Esophagus muscularis mucosa (tissue), 4 donors: ENCODE measurements at regions not wholly inside any gene's neighbourhood (a gene's known extent, or its start where the extent isn't known, plus 50 kb on each side); places are given as distances from the start of the nearest gene placed in this dataset.

Experiments
- DNase-seq: peaks from one replicate; pipeline ENCODE4 v3.0.0-alpha.2; 2017; ENCODE audit errors: extremely low spot score
- H3K27ac ChIP-seq, 4 donors: fragments of 200-600 bp; sonication (generic); replicated peaks in 1 of 4; 1 replicate in 3 of 4; 2 replicates in 1 of 4; pipeline ENCODE4 v1.5.1; 2016 to 2019; ENCODE audit warnings: mild to moderate bottlenecking in 1 of 4
- H3K27me3 ChIP-seq, 4 donors: fragments of 200-600 bp; sonication (generic); one replicate each; pipeline versions ENCODE4 v1.5.1 to v1.6.0; 2016 to 2019
- H3K36me3 ChIP-seq, 4 donors: fragments of 200-600 bp; sonication (generic); one replicate each; pipeline ENCODE4 v1.5.1; 2016 to 2019
- H3K4me1 ChIP-seq, 4 donors: fragments of 200-600 bp; sonication (generic); one replicate each; pipeline ENCODE4 v1.5.1; 2016 to 2019
- H3K4me3 ChIP-seq, 4 donors: fragments of 200-600 bp; sonication (generic); 1 replicate in 2 of 4; 2 replicates in 2 of 4; pipeline ENCODE4 v1.5.1; 2016 to 2019; ENCODE audit warnings: mild to moderate bottlenecking in 4 of 4, moderate library complexity in 1 of 4
- H3K9me3 ChIP-seq, 4 donors: fragments of 200-600 bp; sonication (generic); 1 replicate in 3 of 4; 2 replicates in 1 of 4; pipeline ENCODE4 v1.5.1; 2016 to 2019
- EP300 ChIP-seq: sonication (generic); formaldehyde crosslinking; IDR thresholded peaks from one replicate; pipeline ENCODE4 v1.6.1; 2017; ENCODE audit warnings: antibody characterized with exemption
- POLR2A ChIP-seq: fragments of 450-650 bp; IDR thresholded peaks from one replicate; pipeline ENCODE4 v1.6.1; 2017; ENCODE audit warnings: antibody characterized with exemption, moderate library complexity, mild to moderate bottlenecking, low read depth
- POLR2AphosphoS5 ChIP-seq, 2 donors: sonication (generic); formaldehyde crosslinking; IDR thresholded peaks; one replicate each; pipeline ENCODE4 v1.6.1; 2017; ENCODE audit warnings: antibody characterized with exemption in 2 of 2
- WGBS: methylation state at CpG from one replicate; pipeline ENCODE4 v1.1.5; 2018; 5-methylcytosine and 5-hydroxymethylcytosine counted together
- intact Hi-C: fragments of 100-400 bp; cut with DNase I; formaldehyde crosslinking; loops from one replicate; pipeline ENCODE4 v1.15.1; 2023
- TF ChIP-seq, protein P1 (sequence below), 3 experiments: fragments of 200-600 bp in 2 of 3; fragments of 450-650 bp in 1 of 3; sonication (generic) in 2 of 3; IDR thresholded peaks; one replicate each; pipeline ENCODE4 v1.5.1; 2017 to 2019; ENCODE audit warnings: antibody characterized with exemption in 3 of 3, mild to moderate bottlenecking in 2 of 3, moderate library complexity in 1 of 3

DNA sequence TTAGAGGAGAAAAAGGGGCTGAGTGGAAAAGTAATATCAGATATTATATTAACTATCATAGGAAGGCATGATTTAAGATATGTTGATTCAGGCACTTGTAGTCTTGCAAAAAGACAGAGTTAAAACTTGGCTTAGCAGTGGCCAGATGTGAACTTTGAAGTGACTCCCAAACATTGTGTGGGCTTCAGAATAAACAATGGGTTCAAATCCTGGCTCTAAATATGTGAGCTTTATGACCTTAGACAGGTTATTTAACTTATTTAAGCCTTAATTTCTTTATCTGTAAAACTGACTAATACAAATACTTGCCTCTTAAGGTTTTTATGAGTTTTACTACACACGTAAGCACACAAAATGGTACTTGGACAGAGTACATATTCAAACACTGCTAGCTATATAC lies 85.9 kb downstream of the TNFSF18 start:
- TF ChIP-seq, protein P1, sequence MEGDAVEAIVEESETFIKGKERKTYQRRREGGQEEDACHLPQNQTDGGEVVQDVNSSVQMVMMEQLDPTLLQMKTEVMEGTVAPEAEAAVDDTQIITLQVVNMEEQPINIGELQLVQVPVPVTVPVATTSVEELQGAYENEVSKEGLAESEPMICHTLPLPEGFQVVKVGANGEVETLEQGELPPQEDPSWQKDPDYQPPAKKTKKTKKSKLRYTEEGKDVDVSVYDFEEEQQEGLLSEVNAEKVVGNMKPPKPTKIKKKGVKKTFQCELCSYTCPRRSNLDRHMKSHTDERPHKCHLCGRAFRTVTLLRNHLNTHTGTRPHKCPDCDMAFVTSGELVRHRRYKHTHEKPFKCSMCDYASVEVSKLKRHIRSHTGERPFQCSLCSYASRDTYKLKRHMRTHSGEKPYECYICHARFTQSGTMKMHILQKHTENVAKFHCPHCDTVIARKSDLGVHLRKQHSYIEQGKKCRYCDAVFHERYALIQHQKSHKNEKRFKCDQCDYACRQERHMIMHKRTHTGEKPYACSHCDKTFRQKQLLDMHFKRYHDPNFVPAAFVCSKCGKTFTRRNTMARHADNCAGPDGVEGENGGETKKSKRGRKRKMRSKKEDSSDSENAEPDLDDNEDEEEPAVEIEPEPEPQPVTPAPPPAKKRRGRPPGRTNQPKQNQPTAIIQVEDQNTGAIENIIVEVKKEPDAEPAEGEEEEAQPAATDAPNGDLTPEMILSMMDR (IDR thresholded peaks at IDR 0.05), result no peak
- no peak for DNase-seq
- Histone ChIP-seq H3K4me1 (peaks cover 0 to 22% (median 18%) of the 10 kb centered on the region in 4 donors), H3K27ac (no peak overlapping the region), H3K36me3 (no peaks in the 10 kb centered on the region), H3K9me3 (peaks cover 0 to 3% (median 0%) of the 10 kb centered on the region in 4 donors), H3K27me3 (no peaks in the 10 kb centered on the region), H3K4me3 (no peak overlapping the region)
- intact Hi-C loops, result no loop called here
- 44% methylated on average over 1 of the region's 1 CpG for WGBS

DNA sequence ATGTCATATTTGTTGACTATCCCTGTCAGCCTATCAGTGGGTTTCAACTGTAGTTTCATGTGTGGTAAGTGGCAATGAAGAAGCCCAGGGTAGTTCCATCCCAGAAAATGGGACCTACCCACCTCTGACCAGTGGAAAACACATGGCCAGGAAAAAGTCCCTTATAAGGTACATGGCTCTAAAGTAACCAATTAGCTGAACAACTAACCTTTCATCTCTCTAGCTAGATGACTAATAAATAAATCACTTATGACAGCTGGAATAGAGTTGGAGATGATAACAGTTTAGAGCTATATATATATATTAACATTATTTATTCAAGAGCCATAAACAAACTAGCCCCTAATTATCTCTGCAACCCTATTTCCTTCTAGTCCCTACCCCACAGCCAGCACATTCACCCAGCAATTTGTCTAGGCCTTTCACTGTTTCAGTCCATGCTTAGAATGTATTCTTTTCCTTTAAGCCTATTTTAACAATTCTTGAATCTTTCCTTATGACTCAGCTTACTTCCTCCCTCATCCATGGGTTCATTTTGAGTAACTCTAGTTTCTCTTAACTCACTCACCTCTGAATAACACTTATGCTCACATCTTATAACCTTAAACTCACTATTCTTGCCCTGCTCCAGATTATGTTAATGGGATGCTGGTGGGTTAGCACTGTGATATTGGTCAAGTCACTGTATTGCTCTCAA lies 83.7 kb downstream of the TNFSF18 start:
- H3K27me3 ChIP-seq, result no peaks in the 10 kb centered on the region
- no peak for DNase-seq
- H3K27ac ChIP-seq, result no peak overlapping the region
- H3K36me3 ChIP-seq, result no peaks in the 10 kb centered on the region
- TF ChIP-seq EP300 (no peak), POLR2AphosphoS5 (IDR thresholded peaks at IDR 0.05) (no peak), POLR2A (no peak)
- TF ChIP-seq, protein P1 (IDR thresholded peaks at IDR 0.05), result no peak
- intact Hi-C loops, result no loop called here
- H3K4me1 ChIP-seq, result peaks cover 0 to 11% (median 7%) of the 10 kb centered on the region in 4 donors
- no peak overlapping the region for H3K4me3 ChIP-seq
- H3K9me3 ChIP-seq, result peaks cover 0 to 3% (median 0%) of the 10 kb centered on the region in 4 donors

DNA sequence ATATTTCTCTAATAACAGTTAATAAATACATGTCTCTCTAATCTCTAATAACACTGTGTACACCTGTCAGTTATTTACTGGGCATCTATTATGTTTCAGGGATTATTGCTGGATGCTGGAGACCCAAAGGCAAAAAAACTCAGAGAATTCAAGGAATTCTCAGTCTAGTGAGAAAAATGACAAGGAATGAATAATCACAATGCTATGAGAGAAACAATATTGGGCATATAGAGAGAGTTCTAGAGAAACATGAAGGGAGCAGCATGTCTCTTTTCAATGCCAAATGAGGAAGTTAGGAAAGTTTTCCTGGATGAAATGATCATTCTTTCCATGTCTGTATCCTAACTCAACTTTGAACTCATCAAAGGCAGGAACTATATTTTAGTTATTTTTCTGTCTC lies 82.8 kb downstream of the TNFSF18 start:
- H3K4me1 ChIP-seq, result peaks cover 0 to 11% (median 7%) of the 10 kb centered on the region in 4 donors
- no peaks in the 10 kb centered on the region for H3K36me3 ChIP-seq
- DNase-seq, result no peak
- intact Hi-C loops, result no loop called here
- no peak overlapping the region for H3K4me3 ChIP-seq
- H3K27me3 ChIP-seq, result no peaks in the 10 kb centered on the region
- TF ChIP-seq POLR2AphosphoS5 (IDR thresholded peaks at IDR 0.05) (no peak), POLR2A (no peak), EP300 (no peak)
- TF ChIP-seq, protein P1 (IDR thresholded peaks at IDR 0.05), result no peak
- H3K9me3 ChIP-seq, result peaks cover 0 to 3% (median 0%) of the 10 kb centered on the region in 4 donors
- H3K27ac ChIP-seq, result no peak overlapping the region

DNA sequence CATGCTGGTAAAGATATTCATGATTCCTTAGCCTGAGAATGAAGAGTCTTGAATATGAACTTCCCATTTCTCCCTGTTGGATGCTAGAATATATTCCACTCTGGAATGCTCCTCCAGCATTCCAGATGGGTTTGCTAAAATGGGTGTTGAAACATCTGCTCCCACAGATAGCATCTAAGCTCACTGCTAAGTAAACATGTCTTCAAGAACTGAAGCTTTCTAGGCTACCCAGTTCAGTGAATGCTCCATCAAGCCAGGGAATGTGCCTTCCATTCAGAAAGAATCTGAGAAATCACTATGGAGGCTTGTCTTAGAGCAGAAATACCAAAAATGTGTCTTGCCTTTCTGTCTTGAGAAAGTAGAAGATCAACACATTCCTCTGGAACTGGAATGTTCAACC lies 81.1 kb downstream of the TNFSF18 start:
- DNase-seq, result no peak
- Histone ChIP-seq H3K9me3 (peaks cover 0 to 3% (median 0%) of the 10 kb centered on the region in 4 donors), H3K4me3 (no peak overlapping the region), H3K36me3 (no peaks in the 10 kb centered on the region), H3K4me1 (peaks cover 0 to 9% (median 6%) of the 10 kb centered on the region in 4 donors), H3K27me3 (no peaks in the 10 kb centered on the region), H3K27ac (no peak overlapping the region)
- intact Hi-C loops, result no loop called here
- TF ChIP-seq POLR2AphosphoS5 (IDR thresholded peaks at IDR 0.05) (no peak), POLR2A (no peak), EP300 (no peak)
- TF ChIP-seq, protein P1 (IDR thresholded peaks at IDR 0.05), result no peak

DNA sequence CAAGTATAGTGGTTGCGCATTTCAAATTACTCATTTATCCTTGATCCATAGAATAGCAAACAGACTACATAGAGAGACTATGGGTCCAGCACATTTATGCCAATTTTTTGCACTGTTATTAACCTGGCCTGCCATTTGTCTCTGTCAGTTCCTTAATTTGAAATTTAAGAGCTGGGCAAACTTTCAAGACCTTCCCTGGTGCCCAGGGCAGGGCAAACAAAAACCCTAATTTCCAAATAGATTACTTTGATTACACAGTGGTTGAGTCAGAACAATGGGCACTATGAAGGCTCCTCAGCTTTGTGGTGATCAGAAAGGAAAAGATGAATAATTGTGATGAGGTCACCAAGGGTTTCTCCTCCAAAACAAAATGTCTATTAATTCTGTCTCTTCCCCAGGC lies 80.6 kb downstream of the TNFSF18 start:
- intact Hi-C loops, result no loop called here
- 96% methylated on average over 1 of the region's 1 CpG for WGBS
- no peak for TF ChIP-seq POLR2A
- TF ChIP-seq EP300, result no peak
- TF ChIP-seq POLR2AphosphoS5 (IDR thresholded peaks at IDR 0.05), result no peak
- TF ChIP-seq, protein P1 (IDR thresholded peaks at IDR 0.05), result no peak
- peaks cover 0 to 9% (median 5%) of the 10 kb centered on the region in 4 donors for H3K4me1 ChIP-seq
- H3K27ac ChIP-seq, result no peak overlapping the region
- H3K36me3 ChIP-seq, result no peaks in the 10 kb centered on the region
- no peak for DNase-seq
- no peaks in the 10 kb centered on the region for H3K27me3 ChIP-seq
- no peak overlapping the region for H3K4me3 ChIP-seq
- H3K9me3 ChIP-seq, result peaks cover 0 to 3% (median 0%) of the 10 kb centered on the region in 4 donors
